ENCODE measurements at regions not wholly inside any gene's neighbourhood (a gene's known extent, or its start where the extent isn't known, plus 50 kb on each side); places are given as distances from the start of the nearest gene placed in this dataset.

- Histone ChIP-seq H3K27me3 (ENCODE audit: insufficient read depth, low read length, poor library complexity, severe bottlenecking) (no peaks in the 10 kb centered on the region), H3K9me3 (ENCODE audit: low read length) (no peaks in the 10 kb centered on the region), H3K36me3 (ENCODE audit: insufficient read depth, low read length) (no peaks in the 10 kb centered on the region), H3K4me3 (ENCODE audit: low read length) (no peak overlapping the region), H3K27ac (ENCODE audit: low read depth, low read length) (no peak overlapping the region), H3K4me1 (ENCODE audit: insufficient read depth, low read length) (no peaks in the 10 kb centered on the region)
- POLR2A ChIA-PET = no interaction called here
- no peaks in the 10 kb centered on the region for H3K4me1 Mint-ChIP-seq
- H3K27ac Mint-ChIP-seq = no peak overlapping the region
- no peaks in the 10 kb centered on the region for H3K9me3 Mint-ChIP-seq
- H3K27me3 Mint-ChIP-seq = no peaks in the 10 kb centered on the region
- DNase-seq = no peak
- CTCF ChIA-PET = no interaction called here
- no peaks in the 10 kb centered on the region for H3K36me3 Mint-ChIP-seq
- no peak overlapping the region for H3K4me3 Mint-ChIP-seq
Measured at GRCh38 chr5:107277485-107278125, 393.1 kb downstream of the EFNA5 start.

- ChIA-PET POLR2A (no interaction called here), CTCF (no interaction called here)
- Mint-ChIP-seq H3K4me1 (no peaks in the 10 kb centered on the region), H3K4me3 (no peak overlapping the region), H3K36me3 (no peaks in the 10 kb centered on the region), H3K9me3 (no peaks in the 10 kb centered on the region), H3K27ac (no peak overlapping the region), H3K27me3 (no peaks in the 10 kb centered on the region)
- no peaks in the 10 kb centered on the region for H3K9me3 ChIP-seq (ENCODE audit: low read length)
- no peak overlapping the region for H3K27ac ChIP-seq (ENCODE audit: low read depth, low read length)
- no peaks in the 10 kb centered on the region for H3K36me3 ChIP-seq (ENCODE audit: insufficient read depth, low read length)
- no peak overlapping the region for H3K4me3 ChIP-seq (ENCODE audit: low read length)
- DNase-seq = no peak
- no peaks in the 10 kb centered on the region for H3K4me1 ChIP-seq (ENCODE audit: insufficient read depth, low read length)
- no peaks in the 10 kb centered on the region for H3K27me3 ChIP-seq (ENCODE audit: insufficient read depth, low read length, poor library complexity, severe bottlenecking)
Measured at GRCh38 chr5:107275333-107275732, 395.4 kb downstream of the EFNA5 start.

GRCh38 chr5:107274571-107274970 lies 396.2 kb downstream of the EFNA5 start:
- CTCF ChIA-PET = no interaction called here
- no peak overlapping the region for H3K27ac ChIP-seq (ENCODE audit: low read depth, low read length)
- no peaks in the 10 kb centered on the region for H3K27me3 ChIP-seq (ENCODE audit: insufficient read depth, low read length, poor library complexity, severe bottlenecking)
- Mint-ChIP-seq H3K36me3 (no peaks in the 10 kb centered on the region), H3K4me1 (no peaks in the 10 kb centered on the region), H3K27ac (no peak overlapping the region), H3K9me3 (no peaks in the 10 kb centered on the region), H3K4me3 (no peak overlapping the region), H3K27me3 (no peaks in the 10 kb centered on the region)
- H3K4me3 ChIP-seq (ENCODE audit: low read length) = no peak overlapping the region
- no peaks in the 10 kb centered on the region for H3K4me1 ChIP-seq (ENCODE audit: insufficient read depth, low read length)
- no peaks in the 10 kb centered on the region for H3K9me3 ChIP-seq (ENCODE audit: low read length)
- H3K36me3 ChIP-seq (ENCODE audit: insufficient read depth, low read length) = no peaks in the 10 kb centered on the region
- DNase-seq = no peak
- POLR2A ChIA-PET = no interaction called here

- no peak overlapping the region for H3K27ac ChIP-seq (ENCODE audit: low read depth, low read length)
- Mint-ChIP-seq H3K36me3 (no peaks in the 10 kb centered on the region), H3K9me3 (no peaks in the 10 kb centered on the region), H3K4me1 (no peaks in the 10 kb centered on the region), H3K27me3 (no peaks in the 10 kb centered on the region), H3K4me3 (no peak overlapping the region), H3K27ac (no peak overlapping the region)
- H3K27me3 ChIP-seq (ENCODE audit: insufficient read depth, low read length, poor library complexity, severe bottlenecking) = no peaks in the 10 kb centered on the region
- H3K9me3 ChIP-seq (ENCODE audit: low read length) = no peaks in the 10 kb centered on the region
- no peak overlapping the region for H3K4me3 ChIP-seq (ENCODE audit: low read length)
- H3K36me3 ChIP-seq (ENCODE audit: insufficient read depth, low read length) = no peaks in the 10 kb centered on the region
- DNase-seq = no peak
- POLR2A ChIA-PET = no interaction called here
- no peaks in the 10 kb centered on the region for H3K4me1 ChIP-seq (ENCODE audit: insufficient read depth, low read length)
- CTCF ChIA-PET = no interaction called here
Measured at GRCh38 chr5:107272954-107273353, 397.8 kb downstream of the EFNA5 start.

- H3K9me3 Mint-ChIP-seq = no peaks in the 10 kb centered on the region
- POLR2A ChIA-PET = no interaction called here
- no peak overlapping the region for H3K4me3 Mint-ChIP-seq
- H3K27ac Mint-ChIP-seq = no peak overlapping the region
- H3K27me3 Mint-ChIP-seq = no peaks in the 10 kb centered on the region
- CTCF ChIA-PET = no interaction called here
- Histone ChIP-seq H3K36me3 (ENCODE audit: insufficient read depth, low read length) (no peaks in the 10 kb centered on the region), H3K9me3 (ENCODE audit: low read length) (no peaks in the 10 kb centered on the region), H3K4me1 (ENCODE audit: insufficient read depth, low read length) (no peaks in the 10 kb centered on the region), H3K4me3 (ENCODE audit: low read length) (no peak overlapping the region), H3K27ac (ENCODE audit: low read depth, low read length) (no peak overlapping the region), H3K27me3 (ENCODE audit: insufficient read depth, low read length, poor library complexity, severe bottlenecking) (no peaks in the 10 kb centered on the region)
- no peaks in the 10 kb centered on the region for H3K4me1 Mint-ChIP-seq
- no peaks in the 10 kb centered on the region for H3K36me3 Mint-ChIP-seq
- DNase-seq = no peak
Measured at GRCh38 chr5:107272509-107272908, 398.2 kb downstream of the EFNA5 start.

DNA sequence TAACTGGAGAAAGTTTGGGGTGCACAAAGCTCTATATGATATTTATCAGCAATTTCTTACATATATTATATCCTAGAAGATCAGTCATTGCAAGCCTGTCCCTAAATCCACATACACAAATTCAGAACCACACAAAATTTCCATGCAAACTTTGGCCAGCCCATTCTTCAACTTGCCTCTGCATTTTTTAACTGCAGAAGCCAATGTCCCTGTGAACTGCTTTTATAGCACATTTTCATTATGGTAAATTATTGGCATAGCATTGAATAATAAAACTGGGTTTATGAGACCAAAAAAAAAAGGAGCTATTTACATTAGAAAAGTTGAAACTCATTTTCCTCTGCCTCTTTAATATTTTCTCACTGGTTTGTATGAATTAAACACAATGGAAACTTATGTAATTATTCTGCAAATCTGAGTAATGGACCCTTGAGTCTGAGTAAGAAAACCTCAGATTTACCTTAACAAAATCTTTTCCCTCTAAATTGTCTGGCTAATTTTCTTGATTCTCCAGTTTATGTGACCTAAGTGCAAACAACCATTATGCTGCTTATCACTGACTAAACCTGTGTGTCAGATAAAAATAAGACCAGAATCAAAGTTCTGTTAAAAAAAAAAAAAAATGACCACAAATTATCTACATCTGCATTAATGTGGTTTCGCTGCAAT lies 398.9 kb downstream of the EFNA5 start:
- CTCF ChIA-PET = no interaction called here
- Mint-ChIP-seq H3K4me3 (no peak overlapping the region), H3K27me3 (no peaks in the 10 kb centered on the region), H3K27ac (no peak overlapping the region), H3K4me1 (no peaks in the 10 kb centered on the region), H3K9me3 (no peaks in the 10 kb centered on the region), H3K36me3 (no peaks in the 10 kb centered on the region)
- no peaks in the 10 kb centered on the region for H3K4me1 ChIP-seq (ENCODE audit: insufficient read depth, low read length)
- no peak overlapping the region for H3K27ac ChIP-seq (ENCODE audit: low read depth, low read length)
- no peaks in the 10 kb centered on the region for H3K36me3 ChIP-seq (ENCODE audit: insufficient read depth, low read length)
- no peak for DNase-seq
- H3K9me3 ChIP-seq (ENCODE audit: low read length) = no peaks in the 10 kb centered on the region
- H3K4me3 ChIP-seq (ENCODE audit: low read length) = no peak overlapping the region
- POLR2A ChIA-PET = no interaction called here
- no peaks in the 10 kb centered on the region for H3K27me3 ChIP-seq (ENCODE audit: insufficient read depth, low read length, poor library complexity, severe bottlenecking)

DNA sequence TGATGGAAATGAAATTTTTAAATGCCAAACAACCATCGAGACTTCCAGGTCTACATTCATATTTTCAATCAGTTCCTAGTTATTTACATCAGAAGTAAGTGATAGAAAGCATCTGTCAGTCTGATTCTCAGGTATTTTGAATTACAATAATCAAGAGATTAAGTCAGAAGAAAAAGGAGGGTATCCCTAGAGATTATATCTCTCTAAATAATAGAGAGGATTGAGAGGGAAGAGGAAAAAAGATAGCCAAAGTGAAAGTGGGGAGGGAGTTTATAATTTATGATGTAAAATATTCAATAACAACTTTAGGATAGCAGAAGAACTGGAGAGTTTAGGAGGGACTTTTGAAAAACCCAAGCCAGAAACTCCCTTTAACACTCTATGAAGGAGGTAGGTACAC lies 400.2 kb downstream of the EFNA5 start:
- Mint-ChIP-seq H3K27me3 (no peaks in the 10 kb centered on the region), H3K36me3 (no peaks in the 10 kb centered on the region), H3K9me3 (no peaks in the 10 kb centered on the region), H3K27ac (no peak overlapping the region), H3K4me3 (no peak overlapping the region), H3K4me1 (no peaks in the 10 kb centered on the region)
- CTCF ChIA-PET = no interaction called here
- Histone ChIP-seq H3K27me3 (ENCODE audit: insufficient read depth, low read length, poor library complexity, severe bottlenecking) (no peaks in the 10 kb centered on the region), H3K4me3 (ENCODE audit: low read length) (no peak overlapping the region), H3K36me3 (ENCODE audit: insufficient read depth, low read length) (no peaks in the 10 kb centered on the region), H3K4me1 (ENCODE audit: insufficient read depth, low read length) (no peaks in the 10 kb centered on the region), H3K27ac (ENCODE audit: low read depth, low read length) (no peak overlapping the region), H3K9me3 (ENCODE audit: low read length) (no peaks in the 10 kb centered on the region)
- POLR2A ChIA-PET = no interaction called here
- no peak for DNase-seq

DNA sequence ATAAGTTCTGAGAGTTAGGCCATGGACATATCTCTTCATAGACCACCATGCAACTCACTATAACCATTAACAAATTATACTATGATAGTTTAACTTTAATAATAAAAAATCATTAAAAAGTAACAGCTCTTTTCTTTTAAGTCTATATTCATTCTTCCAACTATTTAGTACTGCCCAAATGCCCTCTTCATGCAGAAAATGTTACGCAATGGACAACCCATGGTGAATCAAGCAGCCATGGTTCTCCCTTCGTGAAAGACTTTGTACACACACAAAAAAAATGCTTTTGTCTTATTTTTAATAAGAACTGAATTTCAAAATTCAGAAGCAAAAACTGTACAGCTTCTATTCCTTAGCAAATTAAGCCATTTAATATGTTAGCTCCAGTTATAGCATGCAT lies 401.1 kb downstream of the EFNA5 start:
- POLR2A ChIA-PET = no interaction called here

More for the DNA sequence above, 401.1 kb downstream of the EFNA5 start:
- H3K4me3 ChIP-seq (ENCODE audit: low read length) = no peak overlapping the region
- no peaks in the 10 kb centered on the region for H3K27me3 ChIP-seq (ENCODE audit: insufficient read depth, low read length, poor library complexity, severe bottlenecking)
- Mint-ChIP-seq H3K4me1 (no peaks in the 10 kb centered on the region), H3K27ac (no peak overlapping the region), H3K9me3 (no peaks in the 10 kb centered on the region), H3K27me3 (no peaks in the 10 kb centered on the region), H3K36me3 (no peaks in the 10 kb centered on the region), H3K4me3 (no peak overlapping the region)
- no peaks in the 10 kb centered on the region for H3K9me3 ChIP-seq (ENCODE audit: low read length)
- CTCF ChIA-PET = no interaction called here
- no peak for DNase-seq
- no peak overlapping the region for H3K27ac ChIP-seq (ENCODE audit: low read depth, low read length)
- H3K4me1 ChIP-seq (ENCODE audit: insufficient read depth, low read length) = no peaks in the 10 kb centered on the region
- H3K36me3 ChIP-seq (ENCODE audit: insufficient read depth, low read length) = no peaks in the 10 kb centered on the region

Measured in CD8-positive, alpha-beta memory T cell (primary cell).